ENCODE measurements at regions not wholly inside any gene's neighbourhood (a gene's known extent, or its start where the extent isn't known, plus 50 kb on each side); places are given as distances from the start of the nearest gene placed in this dataset.

DNA sequence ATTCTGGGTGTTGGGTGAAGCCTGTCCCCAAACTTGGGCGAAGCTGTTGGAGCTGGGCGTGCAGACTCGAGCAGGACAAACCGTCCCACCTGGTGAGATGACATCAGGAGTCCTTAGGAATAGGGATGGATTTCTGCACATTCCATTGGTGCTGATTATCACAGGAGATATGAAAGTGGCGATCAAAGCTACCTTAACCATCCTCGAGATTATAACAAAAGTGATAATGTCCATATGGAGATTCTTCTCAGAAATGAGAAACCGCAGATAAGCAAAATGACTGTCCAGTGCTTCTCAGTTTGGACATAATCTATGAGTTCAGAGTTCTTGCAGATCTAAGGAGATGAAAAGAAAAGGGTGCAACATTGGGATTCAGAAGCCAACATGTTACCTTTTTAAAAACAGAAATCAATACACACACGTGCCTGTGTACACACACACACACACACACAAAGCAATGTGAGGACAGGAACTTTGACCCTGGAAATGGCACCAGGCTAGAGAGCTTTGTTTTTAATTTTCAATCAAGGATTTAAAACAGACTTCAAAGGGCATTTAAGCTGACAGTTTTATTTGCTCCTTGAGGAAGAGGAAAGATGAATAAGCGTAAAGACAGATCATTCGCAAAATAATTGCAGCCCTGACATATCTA, 165.4 kb downstream of the CD83 start:
- H3K4me3 Mint-ChIP-seq: no peak overlapping the region
- Histone ChIP-seq H3K4ac (ENCODE audit: low read depth, low read length) (no peak overlapping the region), H2BK12ac (ENCODE audit: insufficient read length, low read depth, low read length) (no peak overlapping the region), H3K14ac (ENCODE audit: insufficient read depth, low read length) (no peak overlapping the region), H3K79me1 (ENCODE audit: insufficient read depth, low read depth, low read length, poor library complexity, severe bottlenecking) (no peaks in the 10 kb centered on the region), H2BK5ac (ENCODE audit: insufficient read length, low read length) (no peak overlapping the region), H2BK20ac (ENCODE audit: low read depth, low read length, poor library complexity, severe bottlenecking) (no peak overlapping the region), H2AFZ (ENCODE audit: low read length) (no peak overlapping the region), H3T11ph (ENCODE audit: low read length) (no peak overlapping the region), H2BK15ac (ENCODE audit: low read depth, low read length) (no peak overlapping the region), H2BK120ac (ENCODE audit: low read depth, low read length, poor library complexity, severe bottlenecking) (no peak overlapping the region), H3K27me3 (ENCODE audit: insufficient read depth, low read length) (no peaks in the 10 kb centered on the region), H3K79me2 (ENCODE audit: insufficient read depth, low read length) (no peaks in the 10 kb centered on the region), H4K8ac (replicated peaks; ENCODE audit: insufficient read length, low read depth, low read length) (no peak overlapping the region), H2AK5ac (ENCODE audit: insufficient read length, low read length) (no peak overlapping the region), H3K9ac (ENCODE audit: extremely low read depth, insufficient read length, low read length) (no peak overlapping the region), H3K23ac (ENCODE audit: insufficient read length, low read depth, low read length) (no peak overlapping the region), H3K56ac (ENCODE audit: insufficient read length, low read depth, low read length) (no peak overlapping the region), H3K4me2 (ENCODE audit: insufficient read depth, insufficient read length, low read length) (no peak overlapping the region), H3K9me3 (ENCODE audit: control insufficient read depth, low read depth, low read length) (no peaks in the 10 kb centered on the region), H4K5ac (ENCODE audit: insufficient read length, low read depth, low read length) (no peak overlapping the region), H4K20me1 (ENCODE audit: control insufficient read depth, insufficient read depth, insufficient read length) (no peaks in the 10 kb centered on the region), H3K18ac (ENCODE audit: insufficient read length, low read depth, low read length) (no peak overlapping the region), H3K27ac (ENCODE audit: insufficient read length, low read depth, low read length) (no peak overlapping the region), H4K91ac (ENCODE audit: insufficient read length, low read depth, low read length) (no peak overlapping the region), H3K23me2 (ENCODE audit: insufficient read length, low read depth, low read length, poor library complexity, severe bottlenecking) (no peaks in the 10 kb centered on the region), H3K4me1 (ENCODE audit: insufficient read depth, low read length) (peaks cover 6% of the 10 kb centered on the region)
- peaks cover 33 to 64% of the 10 kb centered on the region in 2 experiments for H3K4me1 Mint-ChIP-seq
- no peaks in the 10 kb centered on the region; a peak in 2 of 5 replicates for H3K9me3 Mint-ChIP-seq
- no CpG with 5 or more reads among the region's 10 CpGs for WGBS (ENCODE audit: extremely low coverage, insufficient read length, low lambda C conversion rate)
- peaks cover 2 to 27% (median 4%) of the 10 kb centered on the region in 3 experiments; a peak in 5 of 7 replicates for H3K36me3 Mint-ChIP-seq (ENCODE audit: insufficient read depth in 1 of 3, low read depth in 3 of 3)
- no peak overlapping the region for H3K27ac Mint-ChIP-seq
- H3K27me3 Mint-ChIP-seq (ENCODE audit: low read depth): peaks cover 7% of the 10 kb centered on the region
- no peak for DNase-seq
- TF ChIP-seq, protein P1, sequence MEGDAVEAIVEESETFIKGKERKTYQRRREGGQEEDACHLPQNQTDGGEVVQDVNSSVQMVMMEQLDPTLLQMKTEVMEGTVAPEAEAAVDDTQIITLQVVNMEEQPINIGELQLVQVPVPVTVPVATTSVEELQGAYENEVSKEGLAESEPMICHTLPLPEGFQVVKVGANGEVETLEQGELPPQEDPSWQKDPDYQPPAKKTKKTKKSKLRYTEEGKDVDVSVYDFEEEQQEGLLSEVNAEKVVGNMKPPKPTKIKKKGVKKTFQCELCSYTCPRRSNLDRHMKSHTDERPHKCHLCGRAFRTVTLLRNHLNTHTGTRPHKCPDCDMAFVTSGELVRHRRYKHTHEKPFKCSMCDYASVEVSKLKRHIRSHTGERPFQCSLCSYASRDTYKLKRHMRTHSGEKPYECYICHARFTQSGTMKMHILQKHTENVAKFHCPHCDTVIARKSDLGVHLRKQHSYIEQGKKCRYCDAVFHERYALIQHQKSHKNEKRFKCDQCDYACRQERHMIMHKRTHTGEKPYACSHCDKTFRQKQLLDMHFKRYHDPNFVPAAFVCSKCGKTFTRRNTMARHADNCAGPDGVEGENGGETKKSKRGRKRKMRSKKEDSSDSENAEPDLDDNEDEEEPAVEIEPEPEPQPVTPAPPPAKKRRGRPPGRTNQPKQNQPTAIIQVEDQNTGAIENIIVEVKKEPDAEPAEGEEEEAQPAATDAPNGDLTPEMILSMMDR (conservative IDR thresholded peaks at IDR 0.05): no peak
